ENCODE measurements at regions not wholly inside any gene's neighbourhood (a gene's known extent, or its start where the extent isn't known, plus 50 kb on each side); places are given as distances from the start of the nearest gene placed in this dataset.

DNA sequence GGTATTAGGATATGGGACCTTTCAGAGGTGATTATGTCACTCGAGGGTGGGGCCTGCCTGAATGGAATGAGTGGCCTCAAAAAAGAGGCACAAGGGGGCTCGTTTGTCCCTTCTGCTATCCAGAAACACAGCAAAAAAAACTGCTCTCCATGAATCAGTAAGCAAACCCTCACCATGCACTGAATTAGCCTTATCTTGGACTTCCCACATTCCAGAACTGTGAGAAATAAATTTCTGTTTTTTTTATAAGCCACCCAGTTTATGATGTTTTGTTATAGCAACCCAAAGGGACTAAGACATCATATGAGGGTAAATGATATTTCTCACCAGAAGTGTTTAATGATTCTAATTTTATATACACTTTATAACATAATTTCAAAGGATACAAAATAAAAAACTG lies 476.6 kb upstream of the EDIL3 start:
- Histone ChIP-seq H3K27ac (ENCODE audit: low read depth, low read length) (no peak overlapping the region), H3K23ac (ENCODE audit: insufficient read length) (no peak overlapping the region), H2BK120ac (replicated peaks; ENCODE audit: low read depth, low read length) (no peak overlapping the region), H2BK12ac (ENCODE audit: low read depth, low read length) (no peak overlapping the region), H3K4me1 (replicated peaks in 1 of 4; ENCODE audit: control insufficient read depth in 3 of 4, insufficient read depth in 4 of 4, low read length in 3 of 4) (peaks cover 0 to 4% (median 3%) of the 10 kb centered on the region in 4 experiments; a peak in 4 of 7 replicates), H3K79me1 (ENCODE audit: low read depth, low read length) (no peaks in the 10 kb centered on the region), H2BK20ac (ENCODE audit: low read length) (peak overlapping the region; percentile 75; the same call in 1 of the 2 replicates), H4K20me1 (replicated peaks in 1 of 2; ENCODE audit: control insufficient read depth in 1 of 2, insufficient read depth in 2 of 2, low read length in 2 of 2) (no peaks in the 10 kb centered on the region), H3K36me3 (ENCODE audit: control insufficient read depth in 2 of 4, insufficient read depth in 4 of 4, low read length in 3 of 4) (no peaks in the 10 kb centered on the region), H3K18ac (ENCODE audit: extremely low read depth, low read length) (no peak overlapping the region), H4K8ac (ENCODE audit: extremely low read depth, insufficient read depth, low read length) (no peak overlapping the region), H3K9me3 (ENCODE audit: insufficient read depth in 2 of 2, low read depth in 1 of 2, low read length in 1 of 2) (no peaks in the 10 kb centered on the region), H3K23me2 (ENCODE audit: low read depth, low read length) (no peaks in the 10 kb centered on the region), H3K79me2 (ENCODE audit: control insufficient read depth in 1 of 2, insufficient read depth in 2 of 2, low read length in 2 of 2) (no peaks in the 10 kb centered on the region), H3K4me3 (ENCODE audit: extremely low read depth in 1 of 4, insufficient read depth in 2 of 4, low read depth in 3 of 4, low read length in 4 of 4) (no peak overlapping the region), H3K4me2 (ENCODE audit: insufficient read depth in 1 of 2, low read depth in 2 of 2, low read length in 2 of 2) (no peak overlapping the region), H3K56ac (replicated peaks; ENCODE audit: insufficient read length, low read depth, low read length) (no peak overlapping the region), H3K14ac (ENCODE audit: insufficient read length) (no peak overlapping the region), H2AFZ (ENCODE audit: low read length) (no peak overlapping the region), H4K91ac (replicated peaks; ENCODE audit: insufficient read length, low read length) (no peak overlapping the region), H2BK15ac (ENCODE audit: low read length) (no peak overlapping the region), H2AK5ac (ENCODE audit: low read depth, low read length) (no peak overlapping the region), H2BK5ac (ENCODE audit: low read depth, low read length) (no peak overlapping the region), H3K27me3 (replicated peaks in 1 of 4; ENCODE audit: control insufficient read depth in 3 of 4, extremely low read depth in 1 of 4, insufficient read depth in 3 of 4, low read length in 3 of 4) (no peaks in the 10 kb centered on the region), H4K5ac (ENCODE audit: insufficient read length, low read depth, low read length) (no peak overlapping the region), H3K9ac (replicated peaks in 1 of 4; ENCODE audit: extremely low read depth in 1 of 4, low read depth in 3 of 4, low read length in 3 of 4) (no peak overlapping the region), H3K4ac (replicated peaks; ENCODE audit: insufficient read length, low read depth, low read length) (no peak overlapping the region)
- 100% methylated on average over 2 of the region's 2 CpGs; no CpG with 5 or more reads in 1 of the 2 experiments for WGBS, 2 experiments (ENCODE audit: extremely low coverage in 1 of 2, insufficient coverage in 1 of 2, insufficient read length in 1 of 2, insufficient replicate concordance in 2 of 2, low coverage in 1 of 2, low lambda C conversion rate in 2 of 2, missing lambda C conversion rate in 1 of 2)
- POLR2A ChIA-PET (ENCODE audit: partially characterized antibody) = no interaction called here
- CTCF ChIA-PET (ENCODE audit: partially characterized antibody) = no interaction called here
- FAIRE-seq = no peak
- DNase-seq (ENCODE audit: low read depth in 1 of 2, low spot score in 2 of 2) = no peak
- TF ChIP-seq RFX5 (IDR thresholded peaks at IDR 0.05; ENCODE audit: borderline replicate concordance, low read depth, low read length) = no peak
- TF ChIP-seq MAX (IDR thresholded peaks at IDR 0.05) = no peak
- TF ChIP-seq TAF1 (IDR thresholded peaks at IDR 0.05; ENCODE audit: low read depth, low read length) = no peak
- TF ChIP-seq SUZ12 (IDR thresholded peaks at IDR 0.05; ENCODE audit: low read length) = no peak
- TF ChIP-seq RXRA (IDR thresholded peaks at IDR 0.05; ENCODE audit: insufficient read depth, low read depth, low read length) = no peak
- no peak for TF ChIP-seq SP4 (IDR thresholded peaks at IDR 0.05; ENCODE audit: low read length)
- no peak for TF ChIP-seq SIN3A (conservative IDR thresholded peaks at IDR 0.05 in 1 of 2, IDR thresholded peaks at IDR 0.05 in 1 of 2; ENCODE audit: low read depth in 1 of 2, low read length in 2 of 2)
- no peak for TF ChIP-seq SIX5 (IDR thresholded peaks at IDR 0.05; ENCODE audit: low read depth, low read length)
- no peak for TF ChIP-seq BRCA1 (IDR thresholded peaks at IDR 0.05; ENCODE audit: low read depth, low read length)
- TF ChIP-seq CHD1 (IDR thresholded peaks at IDR 0.05; ENCODE audit: low read depth, low read length) = no peak
- no peak for TF ChIP-seq ZNF274 (IDR thresholded peaks at IDR 0.05; ENCODE audit: borderline replicate concordance, extremely low read depth, low read length)
- no peak for TF ChIP-seq CTBP2 (IDR thresholded peaks at IDR 0.05; ENCODE audit: borderline replicate concordance, insufficient read depth, insufficient read length, low read length)
- no peak for TF ChIP-seq USF2 (IDR thresholded peaks at IDR 0.05; ENCODE audit: low read length)
- TF ChIP-seq CREB1 (IDR thresholded peaks at IDR 0.05) = no peak

All from H1 (cell line).